H1 (cell line): ENCODE measurements at regions not wholly inside any gene's neighbourhood (a gene's known extent, or its start where the extent isn't known, plus 50 kb on each side); places are given as distances from the start of the nearest gene placed in this dataset.

Experiments
- ASH2L ChIP-seq: fragments of 200-600, 300-600 bp; sonication (generic); IDR thresholded peaks from one replicate; pipeline ENCODE4 v1.7.1; 2017; ENCODE audit warnings: low read length
- CHD7 ChIP-seq: fragments of 300-600 bp; sonication (generic); IDR thresholded peaks from 2 replicates; pipeline ENCODE4 v1.7.1; 2012; ENCODE audit warnings: low read length, moderate library complexity, mild to moderate bottlenecking, inconsistent platforms; ENCODE audit not compliant: insufficient replicate concordance
- EGR1 ChIP-seq: IDR thresholded peaks from 2 replicates; pipeline ENCODE4 v1.6.1; 2011; ENCODE audit warnings: low read depth, low read length, borderline replicate concordance
- NRF1 ChIP-seq: IDR thresholded peaks from 2 replicates; pipeline ENCODE4 v1.6.1; 2011; ENCODE audit warnings: mild to moderate bottlenecking, low read depth, low read length, improper control_type of control experiment
- POU5F1 ChIP-seq: IDR thresholded peaks from 2 replicates; pipeline ENCODE4 v1.6.1; 2011; ENCODE audit warnings: low read depth, mild to moderate bottlenecking, low read length, moderate library complexity
- RFX5 ChIP-seq: IDR thresholded peaks from 2 replicates; pipeline ENCODE4 v1.6.1; 2011; ENCODE audit warnings: low read depth, low read length, improper control_type of control experiment, borderline replicate concordance
- SIN3A ChIP-seq, 2 experiments: IDR thresholded peaks in 1 of 2; conservative IDR thresholded peaks in 1 of 2; 2 replicates each; pipeline ENCODE4 v1.6.1; 2011 to 2012; ENCODE audit warnings: low read length in 2 of 2, improper control_type of control experiment in 1 of 2, low read depth in 1 of 2, mild to moderate bottlenecking in 1 of 2
- TBP ChIP-seq: IDR thresholded peaks from 2 replicates; pipeline ENCODE4 v1.6.1; 2011; ENCODE audit warnings: low read depth, low read length, improper control_type of control experiment
- TF ChIP-seq, protein P1 (sequence below): IDR thresholded peaks from 2 replicates; pipeline ENCODE4 v1.6.1; 2012; ENCODE audit warnings: inconsistent platforms
- TF ChIP-seq, protein P2 (sequence below): IDR thresholded peaks from 2 replicates; pipeline ENCODE4 v1.6.1; 2012; ENCODE audit warnings: low read length, inconsistent platforms

GRCh38 chr2:150572961-150573395 lies 85.5 kb upstream of the RND3 start (continued):
- TF ChIP-seq CHD7 (no peak), NRF1 (no peak), POU5F1 (no peak), SIN3A (conservative IDR thresholded peaks at IDR 0.05 in 1 of 2, IDR thresholded peaks at IDR 0.05 in 1 of 2; ENCODE audit: low read depth in 1 of 2, low read length in 2 of 2) (no peak), EGR1 (no peak), RFX5 (no peak), ASH2L (no peak), TBP (no peak)
- TF ChIP-seq, protein P1, sequence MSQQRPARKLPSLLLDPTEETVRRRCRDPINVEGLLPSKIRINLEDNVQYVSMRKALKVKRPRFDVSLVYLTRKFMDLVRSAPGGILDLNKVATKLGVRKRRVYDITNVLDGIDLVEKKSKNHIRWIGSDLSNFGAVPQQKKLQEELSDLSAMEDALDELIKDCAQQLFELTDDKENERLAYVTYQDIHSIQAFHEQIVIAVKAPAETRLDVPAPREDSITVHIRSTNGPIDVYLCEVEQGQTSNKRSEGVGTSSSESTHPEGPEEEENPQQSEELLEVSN = no peak
- TF ChIP-seq, protein P2, sequence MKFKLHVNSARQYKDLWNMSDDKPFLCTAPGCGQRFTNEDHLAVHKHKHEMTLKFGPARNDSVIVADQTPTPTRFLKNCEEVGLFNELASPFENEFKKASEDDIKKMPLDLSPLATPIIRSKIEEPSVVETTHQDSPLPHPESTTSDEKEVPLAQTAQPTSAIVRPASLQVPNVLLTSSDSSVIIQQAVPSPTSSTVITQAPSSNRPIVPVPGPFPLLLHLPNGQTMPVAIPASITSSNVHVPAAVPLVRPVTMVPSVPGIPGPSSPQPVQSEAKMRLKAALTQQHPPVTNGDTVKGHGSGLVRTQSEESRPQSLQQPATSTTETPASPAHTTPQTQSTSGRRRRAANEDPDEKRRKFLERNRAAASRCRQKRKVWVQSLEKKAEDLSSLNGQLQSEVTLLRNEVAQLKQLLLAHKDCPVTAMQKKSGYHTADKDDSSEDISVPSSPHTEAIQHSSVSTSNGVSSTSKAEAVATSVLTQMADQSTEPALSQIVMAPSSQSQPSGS = no peak
